Activated T-cell treated with anti-CD3 and anti-CD28 coated beads, Interleukin-2, amount 50 U/mL, for 72 hours (primary cell): ENCODE measurements at regions not wholly inside any gene's neighbourhood (a gene's known extent, or its start where the extent isn't known, plus 50 kb on each side); places are given as distances from the start of the nearest gene placed in this dataset.

ENCODE experiments used
- ATAC-seq, 2 donors: fragments of 150-1000 bp; cut with Tn5 transposase; replicated peaks in 1 of 2; 2 replicates each; pipeline ENCODE4 v1.10.0; 2021; ENCODE audit warnings: moderate library complexity in 2 of 2, mild to moderate bottlenecking in 1 of 2
- DNase-seq, 2 donors: peaks; one replicate each; pipeline ENCODE4 v3.0.0; 2021 to 2022; ENCODE audit warnings: mixed read lengths in 1 of 2
- H3K27ac Mint-ChIP-seq: one replicate; pipeline ENCODE4 v1.8.0; 2022; ENCODE audit warnings: mild to moderate bottlenecking, moderate library complexity, mixed read lengths
- H3K27me3 Mint-ChIP-seq: one replicate; pipeline ENCODE4 v1.8.0; 2022; ENCODE audit warnings: low read depth, mixed read lengths
- H3K36me3 Mint-ChIP-seq, 2 donors: one replicate each; pipeline ENCODE4 v1.8.0; 2022; ENCODE audit warnings: mixed read lengths in 2 of 2, mild to moderate bottlenecking in 1 of 2; ENCODE audit not compliant: insufficient read depth in 2 of 2
- H3K4me1 Mint-ChIP-seq: one replicate; pipeline ENCODE4 v1.8.0; 2022; ENCODE audit warnings: low read depth, mixed read lengths
- H3K4me3 Mint-ChIP-seq, 2 donors: one replicate each; pipeline ENCODE4 v1.8.0; 2022; ENCODE audit warnings: mild to moderate bottlenecking in 2 of 2, mixed read lengths in 2 of 2, moderate library complexity in 2 of 2
- H3K9me3 Mint-ChIP-seq, 2 donors: one replicate each; pipeline ENCODE4 v1.8.0; 2022; ENCODE audit warnings: mixed read lengths in 2 of 2

DNA sequence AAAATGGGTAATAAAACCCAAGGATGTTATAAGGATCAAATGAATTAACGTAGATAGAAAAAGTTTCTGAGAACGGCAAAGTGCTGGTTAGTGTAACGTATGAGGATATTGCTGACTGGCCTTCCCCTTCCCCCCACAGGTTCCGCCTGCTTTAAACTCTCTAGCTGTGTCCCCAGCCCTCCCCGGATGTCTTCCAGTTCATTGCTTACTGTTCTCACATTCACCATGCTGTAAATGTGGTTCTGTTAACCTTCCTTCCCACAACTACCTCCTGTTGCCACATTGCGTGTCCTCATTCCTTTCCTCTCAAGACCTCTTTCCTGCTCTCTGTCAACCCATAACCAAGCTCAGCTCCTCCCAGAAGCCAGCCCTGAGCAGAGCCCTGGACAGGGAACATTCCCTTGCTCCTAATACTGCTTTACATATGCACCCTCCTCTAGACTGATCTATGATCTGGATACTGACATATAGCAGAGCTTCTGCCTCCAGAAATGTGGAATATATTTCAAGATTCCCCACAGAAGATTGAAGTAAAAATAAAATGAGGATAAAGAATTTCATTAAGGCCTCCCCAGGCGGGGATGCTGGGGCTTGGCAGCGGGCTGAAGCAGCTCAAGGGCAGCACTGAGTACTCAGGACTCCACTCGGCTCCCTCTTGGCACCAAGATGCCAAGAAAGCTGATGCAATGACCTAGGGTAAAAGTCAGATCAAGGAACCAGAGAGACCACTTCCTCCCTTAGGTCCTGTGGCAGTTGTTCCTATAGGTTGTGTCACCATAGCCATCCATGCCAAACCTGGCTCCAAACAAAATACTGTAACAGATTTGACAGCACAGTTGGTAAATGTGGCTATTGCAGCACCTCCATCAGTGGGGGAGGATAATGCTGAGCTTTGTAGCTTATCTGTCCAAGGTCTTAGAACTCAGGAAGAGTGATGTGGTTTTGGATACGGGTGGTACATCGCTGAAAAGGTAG, 136.4 kb upstream of the PIK3C3 start:
- no peak for DNase-seq
- Mint-ChIP-seq H3K9me3 (peaks cover 0 to 3% of the 10 kb centered on the region in 2 donors), H3K4me3 (no peak overlapping the region), H3K36me3 (no peaks in the 10 kb centered on the region), H3K4me1 (no peaks in the 10 kb centered on the region), H3K27me3 (peaks cover 5% of the 10 kb centered on the region), H3K27ac (no peak overlapping the region)
- no peak for ATAC-seq

DNA sequence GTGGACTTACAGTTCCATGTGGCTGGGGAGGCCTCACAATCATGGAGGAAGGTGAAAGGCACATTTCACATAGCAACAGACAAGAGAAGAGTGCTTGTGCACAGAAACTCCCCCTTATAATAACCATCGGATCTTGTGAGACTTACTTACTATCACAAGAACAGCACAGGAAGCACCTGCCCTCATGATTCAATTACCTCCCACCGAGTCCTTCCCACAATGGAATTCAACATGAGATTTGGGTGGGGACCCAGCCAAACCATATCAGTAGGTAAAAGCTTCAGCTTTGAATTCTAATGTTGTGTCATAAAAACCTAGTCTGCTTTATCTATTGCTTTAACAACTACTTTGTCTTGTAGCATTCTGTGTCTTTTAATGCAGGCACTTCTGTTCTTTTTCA, 140.4 kb upstream of the PIK3C3 start:
- no peaks in the 10 kb centered on the region for H3K36me3 Mint-ChIP-seq
- H3K9me3 Mint-ChIP-seq: peaks cover 0 to 6% of the 10 kb centered on the region in 2 donors
- H3K27ac Mint-ChIP-seq: no peak overlapping the region
- no peaks in the 10 kb centered on the region for H3K4me1 Mint-ChIP-seq
- H3K27me3 Mint-ChIP-seq: no peaks in the 10 kb centered on the region
- H3K4me3 Mint-ChIP-seq: no peak overlapping the region
- DNase-seq: no peak
- ATAC-seq: no peak

DNA sequence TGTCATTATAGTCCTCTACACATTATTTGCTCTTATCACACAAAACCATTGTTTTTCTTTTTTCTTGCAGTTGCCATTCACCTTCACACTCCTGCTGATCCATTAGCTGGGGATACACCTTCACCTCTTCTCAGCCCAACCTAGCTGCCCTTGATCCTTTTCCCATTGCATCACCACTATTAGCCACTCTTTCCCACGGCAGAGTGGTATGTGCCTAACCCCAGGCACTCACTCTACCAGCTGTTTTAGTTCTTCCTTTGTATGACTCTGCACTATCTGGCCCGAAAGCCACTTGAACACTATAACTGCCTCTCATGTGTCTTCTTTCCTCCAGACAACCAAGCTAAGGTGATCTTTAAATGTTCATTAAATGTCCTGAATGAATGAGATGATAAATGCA, 145.4 kb upstream of the PIK3C3 start:
- Mint-ChIP-seq H3K27ac (no peak overlapping the region), H3K4me3 (no peak overlapping the region), H3K27me3 (no peaks in the 10 kb centered on the region), H3K4me1 (no peaks in the 10 kb centered on the region), H3K36me3 (no peaks in the 10 kb centered on the region), H3K9me3 (peaks cover 0 to 7% of the 10 kb centered on the region in 2 donors)
- DNase-seq: no peak
- no peak for ATAC-seq

DNA sequence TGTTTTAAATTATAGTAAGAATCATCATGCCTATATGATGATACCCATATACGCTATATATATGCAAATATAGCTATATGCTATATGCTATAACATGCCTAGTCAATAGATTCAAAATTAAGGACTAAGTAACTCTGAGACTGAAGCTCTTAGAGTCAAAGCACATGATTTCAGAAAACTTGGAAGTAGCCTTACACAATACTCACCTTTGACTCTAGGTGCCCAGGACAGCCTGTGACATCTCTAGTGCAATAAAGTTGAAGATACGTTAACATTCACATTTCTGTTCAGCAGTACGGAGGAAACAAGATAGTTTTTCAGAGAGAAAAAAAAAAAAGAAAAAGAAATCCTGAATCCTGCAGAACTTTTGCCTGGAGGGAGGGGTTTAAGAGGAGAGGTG, 149.7 kb upstream of the PIK3C3 start:
- ATAC-seq (no peak), DNase-seq (no peak)
- H3K27me3 Mint-ChIP-seq: no peaks in the 10 kb centered on the region
- peaks cover 0 to 3% of the 10 kb centered on the region in 2 donors for H3K9me3 Mint-ChIP-seq
- no peak overlapping the region for H3K4me3 Mint-ChIP-seq
- H3K27ac Mint-ChIP-seq: no peak overlapping the region
- no peaks in the 10 kb centered on the region for H3K36me3 Mint-ChIP-seq
- no peaks in the 10 kb centered on the region for H3K4me1 Mint-ChIP-seq

DNA sequence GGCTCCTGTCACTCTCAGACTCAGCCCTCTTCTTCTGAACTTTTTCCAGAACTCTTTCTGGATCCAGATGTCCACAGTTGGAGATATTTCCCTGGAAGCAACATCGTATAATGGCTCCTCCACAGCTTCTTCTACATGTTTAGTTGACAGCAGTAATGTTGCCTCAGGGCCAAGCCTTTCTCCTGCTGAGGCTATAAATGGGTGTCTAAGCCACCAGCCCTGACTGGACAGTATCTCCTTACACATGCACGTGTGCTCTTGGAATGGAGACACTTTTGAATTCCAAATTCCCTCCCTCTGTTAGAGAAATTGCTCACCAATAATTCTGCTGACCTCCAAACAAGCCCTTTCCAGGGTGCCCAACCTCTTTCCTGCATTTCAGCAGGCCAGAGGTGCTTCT, 156.2 kb upstream of the PIK3C3 start:
- no peak for DNase-seq
- Mint-ChIP-seq H3K4me1 (no peaks in the 10 kb centered on the region), H3K36me3 (no peaks in the 10 kb centered on the region), H3K4me3 (no peak overlapping the region), H3K27ac (no peak overlapping the region), H3K9me3 (peaks cover 0 to 3% of the 10 kb centered on the region in 2 donors), H3K27me3 (no peaks in the 10 kb centered on the region)
- ATAC-seq: no peak

DNA sequence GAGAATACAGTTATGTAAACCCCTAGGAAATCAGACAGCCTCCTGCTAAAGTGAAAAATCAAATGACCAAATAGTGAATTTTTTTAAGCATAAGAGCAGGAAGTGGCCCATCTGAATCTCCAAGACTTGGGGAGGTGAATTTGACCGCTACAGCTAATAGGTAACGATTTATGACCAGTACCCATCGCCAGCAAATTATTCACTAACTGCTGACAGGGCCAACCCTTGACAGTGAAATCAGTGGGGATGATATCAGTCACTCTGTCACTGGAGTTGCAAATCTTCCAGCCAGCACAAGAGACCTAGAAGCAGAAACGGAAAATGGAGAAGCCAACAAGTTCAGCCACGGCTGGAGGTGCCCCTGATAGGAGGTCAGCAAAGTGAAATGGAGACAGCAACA, 164.3 kb upstream of the PIK3C3 start:
- peaks cover 6% of the 10 kb centered on the region for H3K27me3 Mint-ChIP-seq
- H3K4me3 Mint-ChIP-seq: no peak overlapping the region
- no peak overlapping the region for H3K27ac Mint-ChIP-seq
- no peaks in the 10 kb centered on the region for H3K36me3 Mint-ChIP-seq
- peaks cover 0 to 3% of the 10 kb centered on the region in 2 donors for H3K9me3 Mint-ChIP-seq
- no peaks in the 10 kb centered on the region for H3K4me1 Mint-ChIP-seq
- DNase-seq (no peak), ATAC-seq (no peak)

DNA sequence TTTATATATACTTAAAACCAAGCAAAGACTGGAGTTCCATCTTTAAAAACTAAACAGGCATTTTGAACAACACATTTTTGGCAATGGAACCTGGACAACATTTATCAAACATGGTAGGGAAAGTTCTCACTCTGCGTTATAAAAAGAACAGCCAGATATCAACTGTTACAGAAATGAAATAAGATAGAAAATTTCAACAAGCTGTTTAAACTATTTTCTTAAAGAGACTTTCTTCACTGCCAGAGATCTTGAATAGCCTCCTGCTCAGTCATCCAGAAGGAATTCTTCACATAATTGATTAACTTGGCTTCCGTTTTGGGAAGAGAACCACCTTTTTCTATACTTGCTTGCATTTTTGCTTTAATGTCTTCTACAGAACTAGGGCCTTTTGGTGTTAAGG, 166.0 kb upstream of the PIK3C3 start:
- H3K9me3 Mint-ChIP-seq: peaks cover 0 to 1% of the 10 kb centered on the region in 2 donors
- peaks cover 6% of the 10 kb centered on the region for H3K27me3 Mint-ChIP-seq
- no peak for DNase-seq
- no peak overlapping the region for H3K27ac Mint-ChIP-seq
- no peak for ATAC-seq
- no peaks in the 10 kb centered on the region for H3K4me1 Mint-ChIP-seq
- H3K36me3 Mint-ChIP-seq: no peaks in the 10 kb centered on the region
- no peak overlapping the region for H3K4me3 Mint-ChIP-seq

DNA sequence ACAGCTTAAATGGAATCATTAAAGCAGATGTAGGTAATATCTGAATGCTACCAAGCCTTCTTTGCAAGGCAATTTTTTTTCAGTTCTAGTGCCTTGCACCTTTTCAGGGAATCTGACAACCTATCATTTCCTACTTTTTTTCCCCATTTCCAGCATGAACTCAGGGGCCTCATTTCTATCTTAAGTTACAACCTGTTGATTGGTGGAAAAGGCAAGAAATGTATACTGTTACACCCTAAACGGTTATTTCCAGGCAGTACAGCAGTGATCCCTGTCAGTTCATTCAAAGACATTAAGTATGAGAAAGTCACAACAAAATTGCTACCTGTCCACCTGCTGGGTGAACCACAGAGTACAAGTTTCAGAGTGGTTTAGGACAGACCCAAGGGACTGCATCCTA, 171.2 kb upstream of the PIK3C3 start:
- Mint-ChIP-seq H3K9me3 (no peaks in the 10 kb centered on the region), H3K27me3 (peaks cover 6% of the 10 kb centered on the region), H3K4me3 (no peak overlapping the region), H3K27ac (no peak overlapping the region), H3K4me1 (no peaks in the 10 kb centered on the region), H3K36me3 (no peaks in the 10 kb centered on the region)
- DNase-seq (no peak), ATAC-seq (no peak)

DNA sequence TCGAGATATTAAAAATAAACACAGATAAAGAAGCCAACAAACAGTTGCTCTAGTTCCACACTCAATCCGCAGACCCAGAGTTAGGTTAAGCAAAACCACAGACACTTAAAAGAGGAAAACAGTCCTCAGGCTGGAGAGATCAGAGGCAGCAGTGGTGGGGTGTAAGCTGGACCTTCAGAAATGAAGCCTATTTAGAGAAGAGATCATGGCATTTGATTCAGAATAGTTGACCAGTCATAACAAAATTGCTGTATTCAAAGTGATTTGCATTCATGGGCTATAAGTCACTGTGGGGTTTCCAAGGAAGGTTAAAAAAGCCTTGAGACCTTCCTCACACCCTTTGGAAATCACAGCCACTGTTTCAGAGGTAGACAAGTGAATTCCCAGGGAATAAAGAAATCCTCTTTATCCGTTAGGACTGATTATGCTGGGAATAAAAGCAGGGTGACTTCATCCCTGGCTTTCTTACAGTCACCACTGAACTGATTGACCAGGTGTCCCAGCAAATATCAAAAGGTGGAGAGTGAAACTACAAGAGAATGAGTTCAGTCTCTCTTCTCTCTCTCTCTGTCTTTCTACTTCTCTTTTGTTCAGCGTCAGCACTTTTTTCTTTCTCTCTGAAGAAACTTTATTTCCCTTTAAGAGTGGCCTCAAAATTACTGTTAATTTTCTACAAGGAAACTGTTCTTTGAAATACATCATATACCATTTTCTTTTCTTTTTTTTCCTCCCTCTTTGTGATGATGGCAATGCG, 171.8 kb upstream of the PIK3C3 start:
- DNase-seq (no peak), ATAC-seq (no peak)
- Mint-ChIP-seq H3K4me1 (no peaks in the 10 kb centered on the region), H3K36me3 (no peaks in the 10 kb centered on the region), H3K27ac (no peak overlapping the region), H3K27me3 (peaks cover 6% of the 10 kb centered on the region), H3K9me3 (no peaks in the 10 kb centered on the region), H3K4me3 (no peak overlapping the region)

DNA sequence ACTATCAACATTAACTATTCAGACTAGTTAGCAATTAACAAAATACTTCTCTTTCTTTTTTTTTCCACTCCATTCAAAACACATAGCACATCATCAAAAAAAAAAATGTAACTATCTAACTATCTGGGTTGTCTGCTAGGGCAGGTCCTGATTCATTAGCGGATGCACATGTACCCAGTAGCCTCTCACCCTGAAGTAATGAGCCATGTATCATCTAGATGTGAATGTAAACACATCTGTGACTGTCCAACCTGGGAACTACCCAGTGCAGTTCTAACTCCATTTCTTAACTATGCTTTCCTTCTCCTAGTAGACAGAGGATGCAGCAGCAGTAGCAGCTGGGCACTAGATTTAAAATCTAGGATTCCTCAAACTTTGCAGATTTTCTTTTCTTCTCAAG, 183.1 kb upstream of the PIK3C3 start:
- no peaks in the 10 kb centered on the region for H3K4me1 Mint-ChIP-seq
- no peaks in the 10 kb centered on the region for H3K9me3 Mint-ChIP-seq
- DNase-seq (no peak), ATAC-seq (no peak)
- H3K36me3 Mint-ChIP-seq: no peaks in the 10 kb centered on the region
- no peak overlapping the region for H3K4me3 Mint-ChIP-seq
- no peaks in the 10 kb centered on the region for H3K27me3 Mint-ChIP-seq
- no peak overlapping the region for H3K27ac Mint-ChIP-seq

DNA sequence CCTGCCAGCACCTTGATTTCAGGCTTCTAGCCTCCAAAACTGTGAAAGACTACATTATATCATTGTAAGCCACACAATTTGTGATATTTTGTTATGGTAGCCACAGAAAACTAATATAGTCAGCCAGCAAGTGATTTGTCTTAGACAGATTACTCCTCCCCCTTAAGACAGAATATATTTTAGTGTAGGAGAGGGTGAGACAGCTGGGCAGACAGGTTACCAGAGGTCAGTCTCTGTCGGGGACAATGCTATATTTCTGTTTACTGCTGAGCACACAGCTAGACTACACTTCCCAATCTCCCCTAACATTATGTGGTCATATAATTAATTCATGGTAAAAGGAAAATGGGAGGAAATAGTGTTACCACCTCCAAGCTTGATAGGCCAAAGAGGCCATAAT, 185.8 kb upstream of the PIK3C3 start:
- Mint-ChIP-seq H3K27me3 (no peaks in the 10 kb centered on the region), H3K4me3 (no peak overlapping the region), H3K4me1 (no peaks in the 10 kb centered on the region), H3K36me3 (no peaks in the 10 kb centered on the region), H3K27ac (no peak overlapping the region), H3K9me3 (no peaks in the 10 kb centered on the region)
- ATAC-seq (no peak), DNase-seq (no peak)

DNA sequence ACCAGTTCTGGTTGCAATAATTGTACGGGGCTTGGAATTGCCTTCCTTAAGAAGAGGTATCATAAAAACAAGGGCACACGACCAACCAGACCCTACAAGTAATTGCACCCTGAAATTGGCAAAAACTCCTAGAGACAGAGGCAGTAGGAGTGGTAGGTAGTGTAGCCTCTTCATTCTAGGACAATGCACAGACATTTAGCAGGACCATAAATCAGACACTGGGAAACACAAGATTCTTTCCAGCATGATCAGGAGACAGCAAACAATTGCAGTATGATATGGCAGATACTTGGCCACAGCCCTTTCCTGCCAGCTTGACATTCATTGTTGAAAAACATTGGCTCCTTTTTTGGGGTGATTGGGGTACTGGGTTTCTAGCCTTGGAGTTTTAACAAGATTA, 186.6 kb upstream of the PIK3C3 start:
- Mint-ChIP-seq H3K9me3 (no peaks in the 10 kb centered on the region), H3K4me3 (no peak overlapping the region), H3K27me3 (no peaks in the 10 kb centered on the region), H3K36me3 (no peaks in the 10 kb centered on the region), H3K27ac (no peak overlapping the region), H3K4me1 (no peaks in the 10 kb centered on the region)
- no peak for DNase-seq
- no peak for ATAC-seq

DNA sequence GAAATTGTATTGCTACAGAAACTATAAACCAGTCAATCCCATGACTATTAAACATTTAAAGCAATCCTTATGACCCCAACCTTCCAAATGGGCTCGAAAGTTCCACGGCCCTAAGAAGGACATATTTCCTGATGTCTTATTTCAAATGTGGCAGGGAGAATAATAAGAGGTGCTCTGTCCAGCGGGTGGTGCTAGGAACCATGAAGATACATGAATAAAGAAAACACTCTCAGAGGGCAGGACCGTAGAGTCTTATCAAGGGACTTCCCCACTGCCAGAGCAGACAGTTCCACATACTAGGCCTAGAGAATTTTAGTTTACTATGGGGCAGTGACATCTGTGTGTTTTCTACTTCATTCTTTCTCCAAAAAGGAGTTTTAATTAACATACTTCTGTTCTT, 187.1 kb upstream of the PIK3C3 start:
- H3K36me3 Mint-ChIP-seq: no peaks in the 10 kb centered on the region
- no peak for DNase-seq
- no peaks in the 10 kb centered on the region for H3K9me3 Mint-ChIP-seq
- H3K4me1 Mint-ChIP-seq: no peaks in the 10 kb centered on the region
- no peak overlapping the region for H3K27ac Mint-ChIP-seq
- ATAC-seq: no peak
- no peak overlapping the region for H3K4me3 Mint-ChIP-seq
- no peaks in the 10 kb centered on the region for H3K27me3 Mint-ChIP-seq
